HG03354 (cell line): ENCODE measurements at regions not wholly inside any gene's neighbourhood (a gene's known extent, or its start where the extent isn't known, plus 50 kb on each side); places are given as distances from the start of the nearest gene placed in this dataset.

Experiments used
- ATAC-seq: cut with Tn5 transposase; IDR thresholded peaks from one replicate; pipeline ENCODE4 v1.9.1; 2021; ENCODE audit warnings: mild to moderate bottlenecking; ENCODE audit not compliant: unreplicated experiment, poor library complexity, severe bottlenecking

DNA sequence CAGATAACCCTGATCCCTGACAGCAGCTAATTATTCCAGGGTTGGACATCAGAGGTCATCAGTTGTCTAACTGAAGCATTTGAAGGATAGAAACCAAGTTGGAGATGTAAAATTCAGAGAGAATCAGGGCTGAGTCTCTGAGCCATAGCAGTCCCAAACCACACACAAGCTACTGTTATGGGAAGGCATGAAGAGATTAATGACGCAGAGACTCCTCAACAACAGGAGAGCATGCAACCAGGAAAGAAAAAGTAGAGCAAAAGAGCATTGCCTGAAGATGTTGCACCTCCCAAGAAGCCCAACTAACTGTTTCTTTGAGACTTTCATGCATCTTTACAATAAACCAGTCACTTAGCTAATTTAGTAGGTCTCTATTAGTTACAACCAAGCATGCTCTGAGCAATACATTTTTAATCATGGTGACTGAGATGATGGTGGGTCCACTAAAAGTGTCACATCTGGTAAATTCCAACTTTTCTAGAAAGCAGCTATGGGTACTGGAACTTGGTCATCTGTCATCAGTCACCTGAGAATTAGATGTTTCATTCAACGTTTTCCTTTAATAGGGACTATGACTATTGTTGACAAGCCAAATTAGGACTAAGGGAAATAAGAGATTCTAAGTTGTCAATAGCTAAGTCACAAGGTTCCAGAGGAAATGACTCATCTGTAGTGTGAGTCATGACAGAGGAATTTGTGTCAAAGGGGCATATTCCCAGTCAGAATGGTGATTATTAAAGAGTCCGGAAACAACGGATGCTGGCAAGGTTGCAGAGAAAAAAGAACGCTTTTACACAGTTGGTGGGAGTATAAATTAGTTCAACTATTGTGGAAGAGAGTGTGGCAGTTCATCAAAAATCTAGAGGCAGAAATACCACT is 239.8 kb downstream of the CHD9NB start:
- no peak for ATAC-seq

DNA sequence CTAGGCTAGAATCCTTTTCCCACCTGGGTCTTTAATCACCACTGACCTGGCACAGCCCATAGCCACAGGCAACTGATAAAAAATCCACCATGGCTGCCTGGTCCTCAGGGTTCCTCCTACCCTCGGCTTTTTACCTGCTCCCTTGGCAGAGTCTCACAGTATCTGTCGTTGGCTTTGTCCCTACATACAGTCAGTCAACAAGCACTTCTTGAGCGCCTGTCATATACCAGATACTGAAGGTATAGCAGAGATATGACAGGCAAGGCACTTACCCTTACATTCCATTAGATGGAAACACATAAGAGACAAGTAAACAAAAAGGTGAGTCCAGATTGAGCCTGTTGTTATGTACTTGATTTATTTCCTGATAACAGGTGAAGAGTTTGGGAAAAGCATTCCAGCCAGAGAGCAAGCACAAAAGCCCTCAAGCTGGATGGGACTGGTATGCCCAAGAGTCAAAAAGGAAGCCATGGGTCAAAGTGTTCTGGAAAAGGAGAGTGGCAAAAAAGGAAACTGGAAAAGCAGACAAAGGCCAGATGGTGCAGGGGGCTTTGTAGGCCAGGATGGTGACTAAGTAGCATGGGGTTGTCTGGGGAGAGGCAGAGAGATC is 247.0 kb downstream of the CHD9NB start:
- no peak for ATAC-seq

DNA sequence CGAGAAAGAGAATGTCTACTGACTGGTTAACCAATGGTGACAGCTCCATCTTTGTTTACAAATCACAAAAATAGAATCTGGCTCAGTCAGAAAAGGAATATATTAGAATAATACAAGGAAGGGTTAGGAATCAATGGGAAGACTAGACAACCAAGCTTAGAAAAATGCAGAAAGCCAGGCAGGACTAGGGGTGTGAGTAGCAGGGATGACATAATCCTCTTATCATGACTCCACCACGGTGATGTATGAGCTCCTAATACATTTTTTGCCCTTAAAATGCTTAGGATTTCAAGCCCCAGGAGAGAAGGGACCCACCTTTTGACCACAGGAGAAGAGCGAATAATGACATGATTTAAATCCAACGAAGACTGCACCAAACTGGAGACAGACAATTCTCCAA is 252.3 kb downstream of the CHD9NB start:
- no peak for ATAC-seq

DNA sequence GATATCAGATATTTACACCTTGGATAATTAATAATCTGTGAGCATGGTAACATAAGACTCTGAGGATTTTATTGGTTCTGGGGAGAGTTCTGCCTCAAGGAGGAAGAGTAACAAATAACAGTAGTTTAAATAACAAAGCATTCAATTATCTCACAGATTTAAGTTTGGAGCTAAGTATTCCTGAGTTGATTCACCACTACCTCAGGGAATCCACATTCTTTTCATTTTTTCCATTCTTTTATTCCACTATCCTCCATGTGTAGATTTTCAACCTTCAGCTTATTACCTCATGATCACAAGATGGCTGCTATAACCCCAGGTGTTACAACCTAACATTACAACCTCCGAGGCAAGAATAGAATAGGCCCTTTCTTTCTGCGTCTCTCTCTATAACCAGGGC is 252.2 kb upstream of the TOX3 start:
- ATAC-seq = no peak

GRCh38 chr16:52787709-52788108 is 240.8 kb upstream of the TOX3 start:
- no peak for ATAC-seq

DNA sequence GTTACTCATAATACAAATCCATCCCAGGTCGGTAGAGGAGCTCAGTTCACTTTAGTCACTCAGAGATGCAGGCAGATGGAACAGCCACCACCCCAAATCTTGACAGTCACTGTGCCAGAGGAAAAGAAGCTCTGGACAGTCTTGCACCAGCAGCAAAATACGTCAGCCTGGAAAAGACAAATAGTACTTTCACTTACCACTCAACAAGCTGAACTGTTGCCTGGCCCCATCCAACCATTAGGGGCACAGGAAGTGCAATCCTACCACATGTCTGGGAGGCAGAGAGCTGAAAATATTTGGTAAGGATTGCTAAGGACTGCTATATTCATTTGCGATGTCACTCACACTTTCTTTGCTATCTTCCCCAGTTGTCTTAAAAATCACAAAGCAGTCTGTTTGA is 239.1 kb upstream of the TOX3 start:
- no peak for ATAC-seq

DNA sequence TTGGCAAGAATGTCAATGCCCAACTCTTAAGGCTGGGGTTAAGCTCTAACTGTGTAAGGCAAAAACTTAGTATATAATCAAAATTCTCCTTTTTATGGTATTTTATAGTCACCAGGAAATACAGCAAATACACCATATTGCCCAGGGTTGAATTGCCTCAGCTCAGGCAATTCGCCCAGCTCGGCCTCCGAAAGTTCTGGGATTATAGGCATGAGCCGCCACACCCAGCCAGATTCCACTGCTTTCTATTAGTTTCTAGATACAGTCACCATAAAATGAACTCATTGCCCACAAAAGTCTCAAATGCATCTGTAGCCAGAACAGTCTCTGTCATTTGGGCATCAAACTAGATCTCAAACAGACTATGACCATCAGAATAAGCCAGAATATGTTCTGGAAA is 238.7 kb upstream of the TOX3 start:
- ATAC-seq = no peak

- no peak for ATAC-seq
Measured at GRCh38 chr16:52783616-52784015, 236.7 kb upstream of the TOX3 start.

DNA sequence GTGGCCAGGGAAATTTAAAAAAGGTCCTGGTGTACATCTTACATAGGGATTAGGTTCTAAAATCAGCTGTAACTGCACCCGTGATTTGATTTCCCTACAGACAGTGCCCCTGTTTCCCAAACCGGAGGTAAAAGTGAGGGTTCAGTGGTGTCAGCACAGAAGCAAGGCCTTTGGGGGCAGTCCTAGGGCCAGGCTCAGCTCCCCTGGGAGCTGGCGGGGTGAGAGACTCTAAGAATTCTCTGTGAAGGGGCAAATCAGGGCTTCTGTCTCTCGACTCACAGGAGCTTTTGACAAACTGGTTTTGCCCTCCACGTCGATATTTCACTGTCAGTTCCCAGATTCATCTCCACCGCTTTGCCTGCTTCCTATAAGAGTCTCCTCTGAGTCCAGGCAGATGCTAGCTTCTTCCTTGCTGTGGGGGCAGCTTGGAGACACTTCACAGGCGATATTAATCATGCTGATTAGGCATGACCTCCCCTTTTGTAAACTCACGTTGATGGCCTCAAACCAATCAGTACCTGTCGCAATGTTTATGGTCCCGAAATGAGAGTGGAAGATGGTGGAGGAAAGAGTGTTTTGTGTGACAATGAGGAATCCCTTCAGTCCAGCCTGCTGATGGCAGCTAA is 234.2 kb upstream of the TOX3 start:
- no peak for ATAC-seq

DNA sequence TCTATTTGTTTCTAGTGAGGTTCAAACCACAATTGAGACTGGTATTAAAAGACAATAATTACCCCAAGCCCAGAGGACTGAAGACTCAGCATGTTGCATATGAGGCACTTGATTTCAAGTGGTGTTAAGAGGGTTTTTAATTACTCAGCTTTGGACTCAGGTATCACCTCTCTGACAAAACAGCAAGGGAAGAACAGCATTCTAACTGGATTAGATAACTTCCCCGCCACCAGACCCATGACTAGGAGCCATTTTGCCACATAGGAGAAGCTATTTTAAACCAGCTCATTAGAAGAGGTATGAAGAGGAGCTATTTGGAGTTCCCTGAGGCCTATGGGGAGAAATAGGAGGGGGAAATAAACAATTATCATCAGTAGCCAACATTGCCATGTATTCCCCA is 226.1 kb upstream of the TOX3 start:
- no peak for ATAC-seq

DNA sequence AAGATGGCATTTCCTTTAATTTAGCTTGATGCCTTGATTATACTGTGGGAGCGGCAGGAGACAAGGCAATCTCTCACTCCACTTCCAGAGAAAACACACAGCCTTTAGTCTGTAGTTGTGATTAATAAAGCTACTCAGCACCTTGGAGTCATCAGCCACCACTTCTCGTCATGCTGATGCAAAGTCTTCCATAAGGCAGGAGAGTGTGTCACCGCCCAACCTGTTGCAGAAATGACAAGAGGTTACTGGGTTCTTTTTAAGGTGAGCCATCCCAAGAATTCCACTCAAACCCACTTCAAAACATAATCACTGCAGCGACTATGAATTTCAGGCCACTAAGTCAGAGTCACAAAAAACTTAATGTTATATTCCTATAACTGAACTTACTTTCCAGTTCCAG is 223.9 kb upstream of the TOX3 start:
- ATAC-seq = no peak

- no peak for ATAC-seq
Measured at GRCh38 chr16:52758473-52758855, 211.5 kb upstream of the TOX3 start.

GRCh38 chr16:52757746-52758472 is 211.0 kb upstream of the TOX3 start:
- ATAC-seq = no peak

DNA sequence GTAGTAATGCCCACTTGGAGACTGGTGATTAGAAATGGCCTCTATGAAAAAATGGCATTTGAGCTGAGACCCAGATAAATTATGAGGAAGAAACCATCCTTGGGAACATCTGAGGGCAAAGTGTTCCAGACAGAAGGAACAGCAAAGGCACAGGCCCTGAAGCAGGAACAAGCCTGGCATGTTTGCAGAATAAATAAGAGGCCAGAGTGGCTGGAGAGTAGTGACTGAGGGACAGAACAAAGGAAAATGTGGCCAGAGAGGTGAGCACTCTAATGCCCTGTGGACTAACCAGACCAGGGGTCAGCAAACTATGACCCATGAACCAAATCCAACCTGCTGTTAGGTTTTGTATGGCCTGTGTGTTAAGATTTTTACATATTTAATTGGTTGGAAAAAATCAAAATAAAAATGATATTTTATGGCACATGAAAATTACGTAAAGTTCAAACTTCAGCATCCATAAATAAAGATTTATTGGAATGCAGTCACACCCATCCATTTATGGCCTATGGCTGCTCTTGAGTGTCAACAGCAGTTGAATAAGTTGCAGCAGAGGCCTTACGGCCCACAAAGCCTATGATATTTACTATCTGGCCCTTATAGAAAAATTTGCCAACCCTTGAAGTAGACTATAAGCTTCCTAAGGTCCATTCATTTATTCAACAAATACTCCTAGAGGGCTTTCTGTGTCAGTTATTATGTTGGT is 210.0 kb upstream of the TOX3 start:
- no peak for ATAC-seq

DNA sequence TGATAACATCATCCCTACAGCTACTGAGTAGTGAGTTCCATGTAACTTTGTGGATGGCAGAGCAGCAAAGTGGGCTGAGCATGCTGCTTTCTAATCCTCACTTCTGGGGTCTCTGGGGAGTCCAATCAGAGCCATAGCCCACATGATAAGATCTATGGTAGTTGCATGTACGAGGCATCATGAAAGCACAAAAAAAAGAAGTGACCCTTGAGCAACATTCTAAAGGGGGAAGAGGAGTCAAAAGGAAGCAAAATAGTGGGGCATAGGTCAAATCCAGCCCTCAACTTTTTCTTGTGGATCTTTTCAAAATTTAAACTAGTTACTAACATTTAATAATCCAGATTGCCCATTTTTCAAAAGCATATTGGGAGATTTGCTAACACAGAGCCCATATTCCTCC is 208.5 kb upstream of the TOX3 start:
- ATAC-seq = no peak

- no peak for ATAC-seq
Measured at GRCh38 chr16:52751035-52751434, 204.1 kb upstream of the TOX3 start.

DNA sequence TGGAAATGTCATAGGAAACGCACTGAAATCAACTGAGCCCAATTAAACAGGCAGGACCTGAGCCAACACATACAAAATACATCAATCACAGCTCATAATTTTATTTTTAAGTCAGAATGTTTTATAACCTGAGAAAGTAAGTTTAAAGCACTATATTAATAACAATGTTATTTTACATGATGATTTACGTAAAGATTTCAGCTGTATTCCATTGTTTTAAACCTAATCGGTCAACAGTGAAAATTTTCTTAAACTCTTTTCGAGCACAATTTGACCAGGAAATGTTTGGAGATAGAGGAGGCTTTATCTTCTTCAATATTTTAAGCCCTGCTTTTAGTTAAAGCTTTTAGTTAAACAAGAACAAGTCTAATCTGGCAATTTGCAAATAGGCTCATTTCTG is 201.8 kb upstream of the TOX3 start:
- no peak for ATAC-seq

GRCh38 chr16:52747088-52747595 is 200.2 kb upstream of the TOX3 start:
- no peak for ATAC-seq

DNA sequence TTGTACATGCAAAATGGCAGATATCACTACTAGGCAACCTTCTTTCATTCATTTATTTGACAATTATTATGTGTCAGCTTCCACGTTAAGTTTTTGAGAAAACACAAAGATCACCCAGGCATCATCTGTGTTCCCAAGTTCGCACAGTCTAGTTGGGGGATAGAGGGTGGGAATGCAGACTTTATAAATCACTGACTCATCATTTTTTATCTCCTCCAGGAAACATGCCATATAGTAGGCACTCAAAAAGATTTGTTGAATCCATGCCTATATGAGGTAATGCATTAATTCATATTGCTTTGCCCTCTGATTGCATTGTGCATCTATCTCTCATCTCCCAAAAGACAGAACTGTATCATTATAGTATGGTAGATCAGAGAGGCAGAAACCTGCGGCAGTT is 196.8 kb upstream of the TOX3 start:
- no peak for ATAC-seq
